Astrocyte (in vitro differentiated cells and primary cell): ENCODE measurements at regions not wholly inside any gene's neighbourhood (a gene's known extent, or its start where the extent isn't known, plus 50 kb on each side); places are given as distances from the start of the nearest gene placed in this dataset.

Experiments
- EZH2 ChIP-seq: IDR thresholded peaks from 2 replicates; pipeline ENCODE4 v1.6.1; 2012; ENCODE audit warnings: mild to moderate bottlenecking, low read length, inconsistent platforms; ENCODE audit not compliant: insufficient read depth
- TF ChIP-seq, protein P1 (sequence below): IDR thresholded peaks from 2 replicates; pipeline ENCODE4 v1.5.1; 2011; ENCODE audit warnings: low read depth, mild to moderate bottlenecking, inconsistent platforms, low read length, moderate library complexity; ENCODE audit not compliant: insufficient read depth

DNA sequence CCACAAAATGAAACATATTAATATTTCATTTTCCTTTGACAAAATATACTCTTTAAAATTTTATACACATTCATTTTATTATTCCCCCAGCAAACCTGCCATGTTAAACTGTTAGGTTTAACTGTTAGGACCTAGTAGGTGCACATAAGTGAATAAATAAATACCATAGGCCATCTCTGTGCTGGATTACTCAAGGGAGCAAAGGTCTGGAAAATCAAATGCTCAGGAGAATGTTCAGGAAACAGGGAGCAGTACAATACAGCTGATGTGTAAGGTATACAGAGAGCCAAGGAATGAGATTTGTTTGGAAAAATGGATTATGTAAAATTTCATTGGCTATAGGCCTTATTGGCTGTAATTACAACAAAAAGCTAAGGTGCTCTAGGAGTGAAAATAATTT lies 339.3 kb downstream of the BCKDHB start:
- TF ChIP-seq, protein P1, sequence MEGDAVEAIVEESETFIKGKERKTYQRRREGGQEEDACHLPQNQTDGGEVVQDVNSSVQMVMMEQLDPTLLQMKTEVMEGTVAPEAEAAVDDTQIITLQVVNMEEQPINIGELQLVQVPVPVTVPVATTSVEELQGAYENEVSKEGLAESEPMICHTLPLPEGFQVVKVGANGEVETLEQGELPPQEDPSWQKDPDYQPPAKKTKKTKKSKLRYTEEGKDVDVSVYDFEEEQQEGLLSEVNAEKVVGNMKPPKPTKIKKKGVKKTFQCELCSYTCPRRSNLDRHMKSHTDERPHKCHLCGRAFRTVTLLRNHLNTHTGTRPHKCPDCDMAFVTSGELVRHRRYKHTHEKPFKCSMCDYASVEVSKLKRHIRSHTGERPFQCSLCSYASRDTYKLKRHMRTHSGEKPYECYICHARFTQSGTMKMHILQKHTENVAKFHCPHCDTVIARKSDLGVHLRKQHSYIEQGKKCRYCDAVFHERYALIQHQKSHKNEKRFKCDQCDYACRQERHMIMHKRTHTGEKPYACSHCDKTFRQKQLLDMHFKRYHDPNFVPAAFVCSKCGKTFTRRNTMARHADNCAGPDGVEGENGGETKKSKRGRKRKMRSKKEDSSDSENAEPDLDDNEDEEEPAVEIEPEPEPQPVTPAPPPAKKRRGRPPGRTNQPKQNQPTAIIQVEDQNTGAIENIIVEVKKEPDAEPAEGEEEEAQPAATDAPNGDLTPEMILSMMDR, result no peak
- TF ChIP-seq EZH2, result no peak
